HG03108 (cell line): ENCODE measurements at regions not wholly inside any gene's neighbourhood (a gene's known extent, or its start where the extent isn't known, plus 50 kb on each side); places are given as distances from the start of the nearest gene placed in this dataset.

ENCODE experiments used
- ATAC-seq: cut with Tn5 transposase; IDR thresholded peaks from one replicate; pipeline ENCODE4 v1.9.1; 2021; ENCODE audit warnings: moderate library complexity; ENCODE audit not compliant: unreplicated experiment

DNA sequence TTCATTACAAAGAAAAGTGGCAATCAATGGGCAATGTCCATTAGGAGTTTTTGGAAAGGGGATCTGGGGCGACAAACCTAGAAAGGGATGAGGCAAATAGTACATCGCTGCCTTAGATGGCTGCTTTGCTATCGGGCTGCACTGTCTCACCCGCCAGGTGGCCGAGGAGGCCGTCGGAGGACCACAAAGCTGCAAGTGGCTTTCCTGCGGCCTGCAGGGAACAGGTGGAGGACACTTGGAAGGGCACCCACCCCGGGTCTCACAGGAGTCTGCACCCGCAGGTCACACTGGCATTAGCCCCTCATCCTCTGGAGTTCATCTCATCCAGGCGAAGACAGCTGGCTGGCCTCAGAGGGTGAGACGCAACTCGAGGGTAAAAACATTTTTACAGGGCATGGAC, 1392.5 kb downstream of the AACS start:
- ATAC-seq, result no peak

DNA sequence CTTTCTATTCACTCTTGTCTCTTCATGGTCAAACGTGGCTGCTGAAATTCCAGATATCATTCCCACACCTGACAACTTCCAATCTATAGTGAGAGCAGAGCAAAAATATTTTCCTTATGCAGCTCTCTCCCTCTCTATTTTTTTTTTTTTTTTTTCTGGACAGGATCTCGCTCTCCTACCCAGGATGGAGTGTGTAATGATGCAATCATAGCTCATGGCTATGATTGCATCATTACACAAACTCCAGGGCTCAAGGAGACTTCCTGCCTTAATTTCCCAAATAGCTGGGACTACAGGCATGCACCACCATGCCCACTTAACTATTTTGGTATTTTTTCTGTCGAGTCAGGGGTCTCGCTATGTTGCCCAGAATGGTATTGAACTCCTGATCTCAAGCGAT, 1398.9 kb downstream of the AACS start:
- no peak for ATAC-seq

- ATAC-seq, result no peak
Measured at GRCh38 chr12:126469211-126469610, 1404.0 kb downstream of the AACS start.

DNA sequence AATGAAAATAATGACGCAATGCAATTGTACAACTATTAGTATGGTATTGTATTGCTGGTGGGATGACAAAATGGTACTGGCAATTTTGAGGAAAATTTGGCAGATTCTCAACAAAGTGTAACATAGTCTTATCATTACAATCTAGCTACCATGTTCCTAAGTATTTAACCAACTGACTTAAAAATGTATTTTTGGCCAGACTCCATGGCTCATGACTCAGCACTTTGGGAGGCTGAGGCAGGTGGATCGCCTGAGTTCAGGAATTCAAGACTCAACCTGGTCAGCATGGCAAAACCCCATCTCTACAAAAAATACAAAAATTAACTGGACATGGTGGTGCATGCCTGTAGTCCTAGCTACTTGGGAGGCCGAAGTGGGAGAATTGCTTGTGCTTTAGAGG, 1409.5 kb downstream of the AACS start:
- no peak for ATAC-seq

- ATAC-seq, result no peak
Measured at GRCh38 chr12:126480451-126480850, 1415.2 kb downstream of the AACS start.

- no peak for ATAC-seq
Measured at GRCh38 chr12:126481688-126482087, 1416.5 kb downstream of the AACS start.

DNA sequence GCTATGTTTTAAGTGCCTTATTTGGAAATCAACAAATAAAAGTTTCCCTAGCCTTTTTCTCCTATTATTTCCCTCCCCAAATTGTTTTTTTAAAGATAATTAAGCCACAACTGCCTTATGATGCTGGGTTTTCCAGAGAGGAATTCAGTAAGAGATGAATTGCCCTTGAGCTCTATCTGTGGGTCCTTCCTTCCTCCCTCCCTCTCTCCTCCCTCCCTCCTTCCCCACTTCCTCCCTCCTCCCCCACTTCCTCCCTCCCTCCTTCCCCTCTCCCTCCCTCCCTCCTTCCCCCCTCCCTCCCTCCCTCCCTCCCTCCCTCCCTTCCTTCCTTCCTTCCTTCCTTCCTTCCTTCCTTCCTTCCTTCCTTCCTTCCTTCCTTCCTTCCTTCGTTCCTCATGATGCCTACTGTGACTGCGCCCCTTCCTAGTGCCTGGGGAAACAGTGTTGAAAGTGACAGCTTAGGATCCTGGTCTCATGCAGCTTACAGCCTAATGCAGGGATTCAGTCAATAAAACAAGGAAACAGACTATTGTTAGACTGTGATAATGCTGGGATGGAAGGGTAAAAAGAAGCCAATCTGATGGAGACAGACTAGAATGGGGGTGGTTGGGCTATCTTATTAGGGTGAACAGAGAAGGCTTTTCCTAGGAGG, 1417.1 kb downstream of the AACS start:
- ATAC-seq, result no peak

- no peak for ATAC-seq
Measured at GRCh38 chr12:126483145-126484068, 1418.2 kb downstream of the AACS start.

DNA sequence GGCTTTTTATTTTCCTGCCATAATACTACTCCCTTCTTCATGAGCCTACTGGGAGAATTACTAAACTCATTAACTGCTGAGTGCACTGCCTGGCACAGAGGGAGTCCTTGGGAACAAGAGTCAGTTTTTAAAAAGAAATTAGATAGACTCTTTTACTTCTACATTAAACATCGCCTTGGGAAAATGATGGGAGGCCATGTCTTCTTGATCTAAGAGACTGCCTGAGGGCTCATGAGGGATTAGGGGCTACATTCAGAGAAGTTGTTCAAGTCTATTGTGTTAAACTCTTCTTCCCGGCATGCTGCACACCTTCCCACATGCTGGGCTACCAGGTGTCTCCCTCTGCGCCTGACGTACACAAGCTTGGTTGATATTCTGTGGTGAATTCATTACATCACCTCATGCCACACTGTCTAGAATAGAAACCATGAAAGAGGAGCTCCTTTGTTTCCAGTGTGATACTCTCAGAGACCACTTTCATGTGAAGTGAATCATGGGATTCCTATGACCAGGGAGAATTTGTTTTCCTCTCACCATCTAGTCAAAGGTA, 1422.3 kb downstream of the AACS start:
- ATAC-seq, result no peak

- ATAC-seq, result no peak
Measured at GRCh38 chr12:126488806-126489205, 1423.6 kb downstream of the AACS start.

GRCh38 chr12:126492181-126492580, 1426.9 kb downstream of the AACS start:
- no peak for ATAC-seq

DNA sequence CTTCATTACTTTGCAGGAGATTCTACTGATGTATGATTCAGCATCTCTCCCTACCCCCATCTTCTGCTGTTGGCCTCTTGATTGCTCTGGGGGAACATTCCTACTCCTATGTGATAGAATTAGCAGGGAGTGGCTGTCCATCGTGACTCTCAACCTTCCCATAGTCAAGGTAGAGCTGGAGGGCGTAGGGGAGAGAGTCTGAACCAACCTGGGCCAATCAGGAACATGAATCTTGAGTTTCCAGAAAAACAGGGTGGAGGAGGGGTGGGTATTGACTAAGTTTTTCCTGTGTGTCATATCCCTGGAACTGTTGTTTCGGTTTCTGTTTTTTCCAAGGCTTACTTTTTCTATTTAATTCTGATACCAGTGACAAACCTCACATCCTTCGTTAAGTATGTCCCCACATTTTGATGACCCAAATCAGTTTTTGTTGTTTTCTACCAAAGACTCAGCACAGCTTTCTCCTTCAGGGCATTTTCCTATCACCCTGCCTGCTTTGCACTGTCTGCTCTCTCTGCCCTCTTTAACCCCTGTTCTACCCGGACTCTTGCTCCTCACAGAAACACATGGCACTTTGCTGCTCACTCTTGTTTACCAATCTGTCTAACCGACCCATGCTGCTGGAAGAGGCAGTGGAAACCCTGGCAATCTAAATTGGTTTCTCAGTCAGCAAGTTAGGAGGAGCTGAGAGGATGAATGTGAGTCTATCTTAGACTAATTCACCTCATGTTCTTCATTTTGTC, 1428.3 kb downstream of the AACS start:
- ATAC-seq, result no peak

DNA sequence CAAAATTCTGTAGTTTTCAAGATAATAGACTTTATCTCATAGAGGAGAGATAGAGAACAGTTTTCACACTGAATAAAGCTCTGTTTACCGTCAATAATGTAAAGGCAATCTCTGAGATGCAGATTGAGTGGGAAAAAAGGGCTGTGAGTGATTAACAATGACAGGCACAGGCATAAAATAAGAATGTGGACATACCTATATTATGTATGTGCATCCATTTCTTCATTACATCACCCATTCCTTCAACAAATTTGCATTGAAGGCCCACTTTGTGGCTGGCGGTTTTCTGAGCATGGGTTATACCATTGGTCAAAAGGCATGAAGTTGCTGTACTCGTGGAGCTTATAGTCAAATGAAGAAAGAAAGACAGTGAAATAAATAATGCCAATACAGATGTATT, 1431.0 kb downstream of the AACS start:
- no peak for ATAC-seq

GRCh38 chr12:126506426-126507182, 1441.4 kb downstream of the AACS start:
- ATAC-seq, result no peak

DNA sequence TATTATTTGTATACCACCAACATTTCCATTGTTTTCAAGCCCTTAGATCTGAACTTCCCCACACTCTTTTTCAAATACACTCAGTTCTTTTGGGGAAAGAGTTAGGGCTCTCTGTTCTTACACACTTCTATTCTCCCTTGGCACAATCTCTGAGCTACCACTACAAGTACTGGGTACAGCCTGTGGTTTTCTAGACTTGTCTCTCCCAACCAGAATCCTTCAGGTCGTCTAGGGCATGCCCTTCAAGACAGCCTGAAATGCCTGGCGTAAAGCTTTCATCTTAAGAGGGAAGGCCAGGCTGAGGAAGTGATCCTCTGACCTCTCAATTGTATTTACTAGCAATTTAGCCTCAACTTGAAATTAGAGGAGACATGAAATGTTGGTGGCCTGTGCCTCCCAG, 1442.0 kb downstream of the AACS start:
- ATAC-seq, result no peak

DNA sequence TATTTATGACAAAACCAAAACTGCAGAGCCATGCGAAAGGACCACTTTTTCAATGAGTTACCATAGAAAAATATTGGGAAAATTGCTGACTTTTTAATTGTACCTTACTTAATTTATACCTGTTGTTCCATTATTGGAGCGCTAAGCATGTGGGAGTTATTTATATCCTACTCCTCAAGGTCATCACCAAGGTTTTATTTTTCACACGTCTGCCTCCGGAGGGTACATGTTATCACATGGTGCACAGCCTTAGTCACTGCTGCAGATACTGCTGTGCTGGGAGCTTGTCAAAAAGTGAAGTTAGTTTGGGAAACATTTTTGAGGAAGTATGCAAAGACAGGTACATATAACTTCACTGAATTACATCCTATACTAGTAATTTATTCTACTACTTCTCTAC, 1444.3 kb downstream of the AACS start:
- no peak for ATAC-seq

GRCh38 chr12:126510630-126511029, 1445.4 kb downstream of the AACS start:
- ATAC-seq, result no peak

GRCh38 chr12:126512916-126513913, 1448.0 kb downstream of the AACS start:
- no peak for ATAC-seq

- no peak for ATAC-seq
Measured at GRCh38 chr12:126518596-126519200, 1453.5 kb downstream of the AACS start.
